B cell (primary cell): ENCODE measurements at regions not wholly inside any gene's neighbourhood (a gene's known extent, or its start where the extent isn't known, plus 50 kb on each side); places are given as distances from the start of the nearest gene placed in this dataset.

Experiments
- ATAC-seq: fragments of 200-7000 bp; cut with Tn5 transposase; one replicate; pipeline ENCODE4 v1.10.0; 2021; ENCODE audit warnings: low read depth, mild to moderate bottlenecking, moderate number of reproducible peaks, moderate library complexity
- CTCF ChIA-PET: fragments of 350-600 bp; sonication (Branson Sonifier 250); formaldehyde crosslinking; loops from one replicate; lab custom pipeline; 2021; ENCODE audit warnings: antibody characterized with exemption, inconsistent platforms; lab: Charles Lee
- POLR2A ChIA-PET: fragments of 350-600 bp; sonication (Branson Sonifier 250); formaldehyde crosslinking; loops from one replicate; lab custom pipeline; 2021; ENCODE audit warnings: antibody characterized with exemption; lab: Charles Lee
- DNase-seq: peaks from one replicate; pipeline ENCODE4 v3.0.0; 2013
- H2AFZ ChIP-seq: 2 replicates; pipeline ENCODE4 v1.6.1; 2012; ENCODE audit warnings: mild to moderate bottlenecking, low read depth, low read length; ENCODE audit not compliant: insufficient read depth, poor library complexity, severe bottlenecking
- H3K27ac ChIP-seq, 2 donors: 1 replicate in 1 of 2; 2 replicates in 1 of 2; pipeline ENCODE4 v1.5.1; 2012 to 2013; ENCODE audit warnings: low read length in 2 of 2, mild to moderate bottlenecking in 2 of 2, moderate library complexity in 1 of 2
- H3K27me3 ChIP-seq, 4 experiments: fragments of 200-600 bp in 1 of 4; sonication (generic) in 1 of 4; replicated peaks in 1 of 4; 1 replicate in 2 of 4; 2 replicates in 2 of 4; pipeline versions ENCODE4 v1.6.1 to v1.7.0; 2013 to 2016; ENCODE audit warnings: low read length in 3 of 4, mild to moderate bottlenecking in 2 of 4, mixed read lengths in 1 of 4, moderate library complexity in 1 of 4; ENCODE audit not compliant: insufficient read depth in 4 of 4, control insufficient read depth in 3 of 4; ENCODE audit errors: control extremely low read depth in 1 of 4
- H3K36me3 ChIP-seq, 2 experiments: replicated peaks in 1 of 2; 1 replicate in 1 of 2; 2 replicates in 1 of 2; pipeline versions ENCODE4 v1.6.1 to v1.7.1; 2013; ENCODE audit warnings: low read length in 1 of 2; ENCODE audit not compliant: insufficient read depth in 2 of 2, control insufficient read depth in 1 of 2; ENCODE audit errors: control extremely low read depth in 1 of 2, extremely low read depth in 1 of 2
- H3K4me1 ChIP-seq, 2 donors: fragments of 200-600 bp in 1 of 2; sonication (generic) in 1 of 2; 1 replicate in 1 of 2; 2 replicates in 1 of 2; pipeline versions ENCODE4 v1.5.1 to v1.6.1; 2013 to 2017; ENCODE audit warnings: low read length in 2 of 2; ENCODE audit not compliant: control insufficient read depth in 2 of 2, insufficient read depth in 2 of 2
- H3K4me2 ChIP-seq: replicated peaks from 2 replicates; pipeline ENCODE3; 2012; ENCODE audit warnings: mild to moderate bottlenecking, low read depth, low read length; ENCODE audit not compliant: poor library complexity, severe bottlenecking
- H3K4me3 ChIP-seq, 5 experiments: fragments of 200-600 bp in 1 of 5; sonication (generic) in 1 of 5; 1 replicate in 3 of 5; 2 replicates in 2 of 5; pipeline versions ENCODE4 v1.5.1 to v1.7.0; 2011 to 2016; ENCODE audit warnings: low read length in 4 of 5, mild to moderate bottlenecking in 4 of 5, low read depth in 2 of 5, control low read depth in 1 of 5, moderate library complexity in 1 of 5; ENCODE audit not compliant: insufficient read depth in 1 of 5; ENCODE audit errors: control extremely low read depth in 1 of 5, extremely low read depth in 1 of 5
- H3K79me2 ChIP-seq: fragments of 200-600 bp; sonication (generic); one replicate; pipeline ENCODE4 v1.6.0; 2016; ENCODE audit warnings: low read length; ENCODE audit not compliant: control insufficient read depth, insufficient read depth
- H3K9ac ChIP-seq: fragments of 200-600 bp; sonication (generic); 2 replicates; pipeline ENCODE4 v1.6.1; 2017; ENCODE audit warnings: mild to moderate bottlenecking, low read length, moderate library complexity
- H3K9me3 ChIP-seq, 3 donors: one replicate each; pipeline versions ENCODE4 v1.6.1 to v1.7.1; 2013; ENCODE audit warnings: low read length in 2 of 3; ENCODE audit not compliant: control insufficient read depth in 2 of 3, insufficient read depth in 1 of 3; ENCODE audit errors: control extremely low read depth in 1 of 3
- H4K20me1 ChIP-seq: 2 replicates; pipeline ENCODE4 v1.6.0; 2012; ENCODE audit warnings: mild to moderate bottlenecking, low read length; ENCODE audit not compliant: insufficient read depth, control insufficient read depth, poor library complexity, severe bottlenecking
- H3K27ac Mint-ChIP-seq: one replicate; pipeline ENCODE4 v1.8.0; 2021; ENCODE audit warnings: mixed read lengths
- H3K27me3 Mint-ChIP-seq: one replicate; pipeline ENCODE4 v1.8.0; 2021; ENCODE audit warnings: mixed read lengths
- H3K4me1 Mint-ChIP-seq: one replicate; pipeline ENCODE4 v1.8.0; 2021; ENCODE audit warnings: mixed read lengths
- H3K4me3 Mint-ChIP-seq: one replicate; pipeline ENCODE4 v1.8.0; 2021; ENCODE audit warnings: mixed read lengths
- H3K9me3 Mint-ChIP-seq: one replicate; pipeline ENCODE4 v1.8.0; 2022; ENCODE audit warnings: mixed read lengths; ENCODE audit not compliant: insufficient read depth
- CTCF ChIP-seq: fragments of 200-600 bp; IDR thresholded peaks from one replicate; pipeline ENCODE4 v1.8.0; 2022; ENCODE audit warnings: antibody characterized with exemption, mild to moderate bottlenecking
- EZH2 ChIP-seq: IDR thresholded peaks from 2 replicates; pipeline ENCODE4 v1.6.1; 2012; ENCODE audit warnings: borderline replicate concordance, low read depth, mild to moderate bottlenecking, moderate library complexity, low read length; ENCODE audit not compliant: insufficient read depth, poor library complexity, severe bottlenecking
- WGBS: methylation state at CpG from one replicate; pipeline ENCODE4 v1.1.5; 2013; ENCODE audit warnings: missing lambda C conversion rate; ENCODE audit not compliant: insufficient coverage; 5-methylcytosine and 5-hydroxymethylcytosine counted together
- intact Hi-C: fragments of 100-400 bp; cut with micrococcal nuclease; formaldehyde crosslinking; loops from one replicate; pipeline ENCODE4 v1.10.0; 2022

- Mint-ChIP-seq H3K4me1 (peaks cover 61% of the 10 kb centered on the region), H3K4me3 (peak overlapping the region; percentile 79), H3K27me3 (no peaks in the 10 kb centered on the region), H3K27ac (peak overlapping the region; percentile 91), H3K9me3 (no peaks in the 10 kb centered on the region)
- intact Hi-C loops = loop anchor here (1.0 to 2.0 kb wide), 6 partner anchors 9 to 558 kb away; no protein-coding TSS in a partner anchor
- no peaks in the 10 kb centered on the region for H3K27me3 ChIP-seq
- H3K4me1 ChIP-seq = peaks cover 58 to 68% of the 10 kb centered on the region in 2 donors
- no peaks in the 10 kb centered on the region for H3K79me2 ChIP-seq
- peak; percentile 40 for DNase-seq
- H3K36me3 ChIP-seq = no peaks in the 10 kb centered on the region
- H3K4me2 ChIP-seq = peak overlapping the region; percentile 66
- ChIA-PET CTCF (interaction anchor here (0.7 to 3.3 kb wide), 15 partner anchors 10 to 221 kb away, joined by 3 to 10 read pairs (median 3); partner anchors contain the start of gene TLE3), POLR2A (interaction anchor here (1.1 to 1.8 kb wide), 9 partner anchors 9 to 221 kb away, joined by 3 to 12 read pairs (median 5); partner anchors contain the start of gene TLE3)
- H3K9me3 ChIP-seq = no peaks in the 10 kb centered on the region
- 16% methylated on average over 5 of the region's 11 CpGs for WGBS
- peak overlapping the region in 3 of 5 experiments; percentile 24 to 34 (median 28) for H3K4me3 ChIP-seq
- peak overlapping the region; percentile 22 for H3K9ac ChIP-seq
- peak overlapping the region; percentile 86 to 97 for H3K27ac ChIP-seq
- no peak overlapping the region for H2AFZ ChIP-seq
- TF ChIP-seq EZH2 (no peak), CTCF (no peak)
- peak; percentile 37 for ATAC-seq
- no peaks in the 10 kb centered on the region for H4K20me1 ChIP-seq
These were observed 221.1 kb upstream of the TLE3 start for GRCh38 chr15:70318594-70319465.
